ENCODE measurements at regions not wholly inside any gene's neighbourhood (a gene's known extent, or its start where the extent isn't known, plus 50 kb on each side); places are given as distances from the start of the nearest gene placed in this dataset.
"Not testable (repeated sequence)": the region's sequence is repeated elsewhere in the genome, so short reads cannot be mapped to it uniquely, and the experiment has no call there.

- DNase-seq: no peak
These were observed 170.8 kb upstream of the ZNF217 start for GRCh38 chr20:53764415-53764800.

- DNase-seq: no peak
These were observed 170.2 kb upstream of the ZNF217 start for GRCh38 chr20:53763707-53764414.

GRCh38 chr20:53762423-53762798 is 168.8 kb upstream of the ZNF217 start:
- not testable (repeated sequence) for DNase-seq

GRCh38 chr20:53760025-53760441 is 166.4 kb upstream of the ZNF217 start:
- no peak for DNase-seq

GRCh38 chr20:53757472-53757913 is 163.9 kb upstream of the ZNF217 start:
- no peak for DNase-seq

- no peak for DNase-seq
These were observed 162.3 kb upstream of the ZNF217 start for GRCh38 chr20:53755733-53756531.

GRCh38 chr20:53753880-53754459 is 160.3 kb upstream of the ZNF217 start:
- DNase-seq: no peak

- no peak for DNase-seq
These were observed 159.6 kb upstream of the ZNF217 start for GRCh38 chr20:53752971-53753879.

GRCh38 chr20:53752583-53752970 is 158.9 kb upstream of the ZNF217 start:
- DNase-seq: no peak

GRCh38 chr20:53751620-53752318 is 158.1 kb upstream of the ZNF217 start:
- DNase-seq: no peak

- DNase-seq: peak; percentile 33
These were observed 157.4 kb upstream of the ZNF217 start for GRCh38 chr20:53750827-53751619.

GRCh38 chr20:53749499-53749898 is 155.9 kb upstream of the ZNF217 start:
- DNase-seq: no peak

GRCh38 chr20:53748821-53749421 is 155.3 kb upstream of the ZNF217 start:
- DNase-seq: peak; percentile 6

- no peak for DNase-seq
These were observed 154.5 kb upstream of the ZNF217 start for GRCh38 chr20:53748176-53748575.

- DNase-seq: no peak
These were observed 150.1 kb upstream of the ZNF217 start for GRCh38 chr20:53743607-53744260.

- DNase-seq: no peak
These were observed 149.0 kb upstream of the ZNF217 start for GRCh38 chr20:53742685-53743081.

GRCh38 chr20:53741726-53742028 is 148.0 kb upstream of the ZNF217 start:
- DNase-seq: no peak

GRCh38 chr20:53739799-53740785 is 146.5 kb upstream of the ZNF217 start:
- no peak for DNase-seq
